ENCODE measurements at regions not wholly inside any gene's neighbourhood (a gene's known extent, or its start where the extent isn't known, plus 50 kb on each side); places are given as distances from the start of the nearest gene placed in this dataset.

DNA sequence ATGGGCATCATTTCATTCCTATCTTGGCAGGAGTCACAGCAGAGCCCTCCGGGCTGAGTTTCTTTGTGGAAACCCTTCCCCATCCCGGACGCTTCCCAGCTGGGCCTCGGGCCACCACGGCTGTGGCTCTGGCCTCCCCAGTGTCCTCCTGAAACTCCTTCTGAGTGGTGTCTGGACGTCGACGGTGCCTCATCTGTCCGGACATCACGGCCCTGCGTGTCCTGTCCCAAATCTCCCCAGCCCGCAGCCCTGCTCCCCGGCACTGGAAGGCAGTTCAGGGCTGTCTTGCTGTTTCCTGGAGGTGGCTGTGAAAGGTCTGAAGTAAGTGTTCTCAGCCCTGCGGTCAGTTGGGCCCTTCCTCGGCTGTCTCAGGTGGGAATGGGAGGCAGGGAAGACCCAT is 99.8 kb upstream of the TMEM18 start:
- Histone ChIP-seq H3K4me1 (ENCODE audit: control insufficient read depth, insufficient read depth, low read length) (no peaks in the 10 kb centered on the region), H3K36me3 (ENCODE audit: control insufficient read depth, insufficient read depth, low read length) (no peaks in the 10 kb centered on the region), H3K27ac (ENCODE audit: low read length) (no peak overlapping the region), H3K27me3 (ENCODE audit: control insufficient read depth, insufficient read depth, low read length) (no peaks in the 10 kb centered on the region), H3K9me3 (ENCODE audit: control insufficient read depth, insufficient read depth, low read depth, low read length) (no peaks in the 10 kb centered on the region), H3K4me3 (ENCODE audit: low read depth in 2 of 2, low read length in 2 of 2) (no peak overlapping the region)
- DNase-seq (ENCODE audit: low read depth, low spot score): no peak
- TF ChIP-seq SIN3A (IDR thresholded peaks at IDR 0.05; ENCODE audit: borderline replicate concordance, insufficient read depth, low read depth, low read length): no peak
- in situ Hi-C loops (cut with HindIII; ENCODE audit: low pct_unique_long_range_greater_than_20kb, low sequenced_read_pairs) (no loop called here), intact Hi-C loops (cut with micrococcal nuclease; ENCODE audit: unreplicated experiment) (no loop called here)
- ChIA-PET CTCF (no interaction called here), POLR2A (no interaction called here)
- peak; percentile 38; the same call in 1 of the 2 replicates for ATAC-seq
- no TSS peak for BruUV-seq (replicated peaks)

DNA sequence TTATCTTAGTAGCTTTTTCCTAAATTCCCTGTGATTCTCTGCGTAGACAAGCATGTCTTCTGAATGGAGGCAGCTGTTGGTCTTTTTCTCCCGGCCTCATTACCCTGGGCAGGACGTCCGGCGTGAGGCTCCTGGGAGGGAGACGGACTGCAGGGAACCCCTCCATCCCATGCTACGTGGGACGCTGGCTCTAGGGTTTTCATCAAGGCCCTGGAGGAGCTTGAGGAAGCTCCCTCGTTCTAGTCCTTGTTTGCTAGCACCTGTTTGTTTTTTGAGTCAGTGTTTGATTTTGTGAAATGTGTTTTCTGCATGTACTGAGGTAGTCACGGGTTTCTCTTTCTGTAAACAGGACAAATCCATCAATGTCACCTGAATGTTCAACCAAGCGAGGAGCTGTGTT is 99.3 kb upstream of the TMEM18 start:
- intact Hi-C loops (cut with micrococcal nuclease; ENCODE audit: unreplicated experiment): no loop called here
- H3K4me3 ChIP-seq (ENCODE audit: low read depth in 2 of 2, low read length in 2 of 2): no peak overlapping the region
- in situ Hi-C loops (cut with HindIII; ENCODE audit: low pct_unique_long_range_greater_than_20kb, low sequenced_read_pairs): no loop called here
- POLR2A ChIA-PET: no interaction called here
- no peak overlapping the region for H3K27ac ChIP-seq (ENCODE audit: low read length)
- TF ChIP-seq, protein P1, sequence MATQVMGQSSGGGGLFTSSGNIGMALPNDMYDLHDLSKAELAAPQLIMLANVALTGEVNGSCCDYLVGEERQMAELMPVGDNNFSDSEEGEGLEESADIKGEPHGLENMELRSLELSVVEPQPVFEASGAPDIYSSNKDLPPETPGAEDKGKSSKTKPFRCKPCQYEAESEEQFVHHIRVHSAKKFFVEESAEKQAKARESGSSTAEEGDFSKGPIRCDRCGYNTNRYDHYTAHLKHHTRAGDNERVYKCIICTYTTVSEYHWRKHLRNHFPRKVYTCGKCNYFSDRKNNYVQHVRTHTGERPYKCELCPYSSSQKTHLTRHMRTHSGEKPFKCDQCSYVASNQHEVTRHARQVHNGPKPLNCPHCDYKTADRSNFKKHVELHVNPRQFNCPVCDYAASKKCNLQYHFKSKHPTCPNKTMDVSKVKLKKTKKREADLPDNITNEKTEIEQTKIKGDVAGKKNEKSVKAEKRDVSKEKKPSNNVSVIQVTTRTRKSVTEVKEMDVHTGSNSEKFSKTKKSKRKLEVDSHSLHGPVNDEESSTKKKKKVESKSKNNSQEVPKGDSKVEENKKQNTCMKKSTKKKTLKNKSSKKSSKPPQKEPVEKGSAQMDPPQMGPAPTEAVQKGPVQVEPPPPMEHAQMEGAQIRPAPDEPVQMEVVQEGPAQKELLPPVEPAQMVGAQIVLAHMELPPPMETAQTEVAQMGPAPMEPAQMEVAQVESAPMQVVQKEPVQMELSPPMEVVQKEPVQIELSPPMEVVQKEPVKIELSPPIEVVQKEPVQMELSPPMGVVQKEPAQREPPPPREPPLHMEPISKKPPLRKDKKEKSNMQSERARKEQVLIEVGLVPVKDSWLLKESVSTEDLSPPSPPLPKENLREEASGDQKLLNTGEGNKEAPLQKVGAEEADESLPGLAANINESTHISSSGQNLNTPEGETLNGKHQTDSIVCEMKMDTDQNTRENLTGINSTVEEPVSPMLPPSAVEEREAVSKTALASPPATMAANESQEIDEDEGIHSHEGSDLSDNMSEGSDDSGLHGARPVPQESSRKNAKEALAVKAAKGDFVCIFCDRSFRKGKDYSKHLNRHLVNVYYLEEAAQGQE (IDR thresholded peaks at IDR 0.05; ENCODE audit: insufficient read depth in 1 of 2, low read depth in 2 of 2, low read length in 1 of 2): no peak
- no TSS peak for BruUV-seq (replicated peaks)
- H3K27me3 ChIP-seq (ENCODE audit: control insufficient read depth, insufficient read depth, low read length): no peaks in the 10 kb centered on the region
- CTCF ChIA-PET: no interaction called here
- ATAC-seq (peak; percentile 63), DNase-seq (ENCODE audit: low read depth, low spot score) (peak; percentile 53)
- H3K9me3 ChIP-seq (ENCODE audit: control insufficient read depth, insufficient read depth, low read depth, low read length): no peaks in the 10 kb centered on the region
- no peaks in the 10 kb centered on the region for H3K4me1 ChIP-seq (ENCODE audit: control insufficient read depth, insufficient read depth, low read length)
- no peaks in the 10 kb centered on the region for H3K36me3 ChIP-seq (ENCODE audit: control insufficient read depth, insufficient read depth, low read length)

DNA sequence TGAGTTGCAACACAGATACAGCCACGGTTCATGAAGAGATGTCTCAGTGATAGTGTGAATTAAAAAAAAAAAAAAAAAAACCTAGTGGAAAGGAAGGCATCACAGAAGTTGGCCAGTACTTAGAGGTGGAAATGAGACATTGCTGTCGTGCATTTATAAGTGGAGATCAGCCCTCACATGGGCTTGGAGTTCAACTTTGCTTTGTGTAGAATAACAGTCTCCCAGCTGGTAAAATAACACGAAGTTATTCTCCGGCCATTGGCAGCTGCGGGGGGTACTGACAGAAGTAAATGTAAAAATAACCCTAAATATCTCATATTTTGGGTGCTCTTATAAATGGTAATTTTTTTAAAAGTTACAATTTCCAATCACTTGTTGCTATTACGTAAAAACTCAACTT is 98.8 kb upstream of the TMEM18 start:
- POLR2A ChIA-PET: no interaction called here
- in situ Hi-C loops (cut with HindIII; ENCODE audit: low pct_unique_long_range_greater_than_20kb, low sequenced_read_pairs): no loop called here
- no peak overlapping the region for H3K27ac ChIP-seq (ENCODE audit: low read length)
- no peak overlapping the region for H3K4me3 ChIP-seq (ENCODE audit: low read depth in 2 of 2, low read length in 2 of 2)
- intact Hi-C loops (cut with micrococcal nuclease; ENCODE audit: unreplicated experiment): no loop called here
- H3K27me3 ChIP-seq (ENCODE audit: control insufficient read depth, insufficient read depth, low read length): no peaks in the 10 kb centered on the region
- H3K9me3 ChIP-seq (ENCODE audit: control insufficient read depth, insufficient read depth, low read depth, low read length): no peaks in the 10 kb centered on the region
- CTCF ChIA-PET: no interaction called here
- ATAC-seq (no peak), DNase-seq (ENCODE audit: low read depth, low spot score) (no peak)
- H3K36me3 ChIP-seq (ENCODE audit: control insufficient read depth, insufficient read depth, low read length): no peaks in the 10 kb centered on the region
- no peaks in the 10 kb centered on the region for H3K4me1 ChIP-seq (ENCODE audit: control insufficient read depth, insufficient read depth, low read length)
- BruUV-seq (replicated peaks): no TSS peak
- TF ChIP-seq TCF7L2 (IDR thresholded peaks at IDR 0.05; ENCODE audit: low read depth, low read length) (no peak), SIN3A (IDR thresholded peaks at IDR 0.05; ENCODE audit: borderline replicate concordance, insufficient read depth, low read depth, low read length) (no peak), POLR2AphosphoS5 (IDR thresholded peaks at IDR 0.05; ENCODE audit: low read depth, low read length) (no peak)
- TF ChIP-seq, protein P1 (IDR thresholded peaks at IDR 0.05; ENCODE audit: insufficient read depth in 1 of 2, low read depth in 2 of 2, low read length in 1 of 2): no peak
- TF ChIP-seq, protein P2, sequence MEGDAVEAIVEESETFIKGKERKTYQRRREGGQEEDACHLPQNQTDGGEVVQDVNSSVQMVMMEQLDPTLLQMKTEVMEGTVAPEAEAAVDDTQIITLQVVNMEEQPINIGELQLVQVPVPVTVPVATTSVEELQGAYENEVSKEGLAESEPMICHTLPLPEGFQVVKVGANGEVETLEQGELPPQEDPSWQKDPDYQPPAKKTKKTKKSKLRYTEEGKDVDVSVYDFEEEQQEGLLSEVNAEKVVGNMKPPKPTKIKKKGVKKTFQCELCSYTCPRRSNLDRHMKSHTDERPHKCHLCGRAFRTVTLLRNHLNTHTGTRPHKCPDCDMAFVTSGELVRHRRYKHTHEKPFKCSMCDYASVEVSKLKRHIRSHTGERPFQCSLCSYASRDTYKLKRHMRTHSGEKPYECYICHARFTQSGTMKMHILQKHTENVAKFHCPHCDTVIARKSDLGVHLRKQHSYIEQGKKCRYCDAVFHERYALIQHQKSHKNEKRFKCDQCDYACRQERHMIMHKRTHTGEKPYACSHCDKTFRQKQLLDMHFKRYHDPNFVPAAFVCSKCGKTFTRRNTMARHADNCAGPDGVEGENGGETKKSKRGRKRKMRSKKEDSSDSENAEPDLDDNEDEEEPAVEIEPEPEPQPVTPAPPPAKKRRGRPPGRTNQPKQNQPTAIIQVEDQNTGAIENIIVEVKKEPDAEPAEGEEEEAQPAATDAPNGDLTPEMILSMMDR (IDR thresholded peaks at IDR 0.05): no peak
